22Rv1 (cell line): ENCODE measurements at regions not wholly inside any gene's neighbourhood (a gene's known extent, or its start where the extent isn't known, plus 50 kb on each side); places are given as distances from the start of the nearest gene placed in this dataset.

ENCODE experiments used
- CTCF ChIP-seq: fragments of 450-650 bp; IDR thresholded peaks from 2 replicates; pipeline ENCODE4 v1.5.1; 2017; ENCODE audit warnings: mild to moderate bottlenecking
- ZFX ChIP-seq: fragments of 450-650 bp; IDR thresholded peaks from 2 replicates; pipeline ENCODE4 v1.6.1; 2017; ENCODE audit warnings: antibody characterized with exemption, borderline replicate concordance

GRCh38 chr5:158058208-158059120 lies 199.5 kb upstream of the CLINT1 start:
- TF ChIP-seq CTCF (no peak), ZFX (no peak)
